ENCODE measurements at regions not wholly inside any gene's neighbourhood (a gene's known extent, or its start where the extent isn't known, plus 50 kb on each side); places are given as distances from the start of the nearest gene placed in this dataset.

DNA sequence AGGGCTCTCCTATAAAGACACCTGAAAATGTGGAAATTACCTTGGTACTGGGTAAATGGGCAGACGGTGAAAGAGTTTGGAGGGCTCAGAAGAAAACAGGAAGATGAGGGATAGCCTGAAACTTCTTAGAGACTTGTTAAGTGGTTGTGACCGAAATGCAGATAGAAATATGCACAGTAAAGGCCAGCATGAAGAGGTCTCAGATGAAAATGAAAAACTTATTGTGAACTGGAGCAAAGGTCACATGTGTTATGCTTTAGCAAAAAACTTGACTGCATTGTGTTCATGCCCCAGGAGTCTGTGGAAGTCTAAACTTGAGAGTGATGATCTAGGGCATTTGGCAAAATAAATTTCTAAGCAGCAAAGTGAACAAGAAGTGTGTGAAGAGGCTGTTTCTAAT, 137.1 kb downstream of the CBLN2 start:
- Histone ChIP-seq H3K4me1 (ENCODE audit: control insufficient read depth, insufficient read depth, low read depth, low read length) (no peaks in the 10 kb centered on the region), H4K8ac (ENCODE audit: low read length) (no peak overlapping the region), H3K9me3 (ENCODE audit: control insufficient read depth, low read length) (peaks cover 20% of the 10 kb centered on the region), H3K4me3 (ENCODE audit: insufficient read depth in 1 of 2, low read depth in 1 of 2, low read length in 2 of 2) (no peak overlapping the region), H2BK120ac (ENCODE audit: low read depth, low read length) (no peak overlapping the region), H3K14ac (ENCODE audit: low read length in 2 of 2) (no peak overlapping the region), H3K79me1 (replicated peaks; ENCODE audit: low read length, poor library complexity, severe bottlenecking) (no peaks in the 10 kb centered on the region), H3K9ac (ENCODE audit: low read length) (no peak overlapping the region), H2AFZ (ENCODE audit: low read depth, low read length) (no peak overlapping the region), H3K36me3 (ENCODE audit: control insufficient read depth in 1 of 2, insufficient read depth in 2 of 2, low read depth in 1 of 2, low read length in 2 of 2) (no peaks in the 10 kb centered on the region), H3K27ac (ENCODE audit: low read length, poor library complexity, severe bottlenecking) (no peak overlapping the region), H2BK5ac (ENCODE audit: low read depth, low read length, poor library complexity, severe bottlenecking) (no peak overlapping the region), H3K27me3 (ENCODE audit: control insufficient read depth in 1 of 2, insufficient read depth in 1 of 2, low read length in 2 of 2) (no peaks in the 10 kb centered on the region), H3K4ac (ENCODE audit: low read depth in 1 of 2, low read length in 2 of 2) (no peak overlapping the region), H3K23ac (ENCODE audit: low read length in 2 of 2) (no peak overlapping the region), H2BK12ac (ENCODE audit: low read length in 2 of 2) (no peak overlapping the region), H4K91ac (ENCODE audit: low read length) (no peak overlapping the region), H3K18ac (ENCODE audit: low read depth in 1 of 2, low read length in 2 of 2) (no peak overlapping the region), H2BK15ac (ENCODE audit: low read depth, poor library complexity, severe bottlenecking) (no peak overlapping the region), H2AK5ac (ENCODE audit: low read length, severe bottlenecking) (no peak overlapping the region), H3K4me2 (ENCODE audit: low read length, poor library complexity, severe bottlenecking) (no peak overlapping the region)
- 68% methylated on average over 2 of the region's 2 CpGs for WGBS
- DNase-seq = no peak

DNA sequence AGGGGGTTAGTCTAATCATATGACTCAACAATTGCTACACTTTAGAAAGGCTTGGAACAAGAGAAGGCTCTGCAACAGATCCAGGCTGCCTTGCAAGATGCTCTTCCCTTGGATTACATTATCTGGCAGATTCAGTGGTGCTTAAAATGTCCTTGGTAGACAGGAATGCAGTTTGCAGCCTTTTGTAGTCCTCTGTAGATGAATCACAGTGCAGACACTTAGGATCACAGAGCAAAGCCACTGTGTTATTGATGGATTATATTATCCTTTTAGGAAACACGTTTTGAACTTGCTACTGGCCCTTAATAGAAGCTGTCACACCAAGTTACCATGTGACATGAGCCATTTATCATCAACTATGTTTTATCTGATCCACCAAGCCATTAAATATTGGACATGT, 152.2 kb downstream of the CBLN2 start:
- Histone ChIP-seq H2AFZ (ENCODE audit: low read depth, low read length) (no peak overlapping the region), H3K27ac (ENCODE audit: low read length, poor library complexity, severe bottlenecking) (no peak overlapping the region), H4K8ac (ENCODE audit: low read length) (no peak overlapping the region), H3K23ac (ENCODE audit: low read length in 2 of 2) (no peak overlapping the region), H3K36me3 (ENCODE audit: control insufficient read depth in 1 of 2, insufficient read depth in 2 of 2, low read depth in 1 of 2, low read length in 2 of 2) (no peaks in the 10 kb centered on the region), H2BK120ac (ENCODE audit: low read depth, low read length) (no peak overlapping the region), H3K4ac (ENCODE audit: low read depth in 1 of 2, low read length in 2 of 2) (no peak overlapping the region), H3K18ac (ENCODE audit: low read depth in 1 of 2, low read length in 2 of 2) (no peak overlapping the region), H3K27me3 (ENCODE audit: control insufficient read depth in 1 of 2, insufficient read depth in 1 of 2, low read length in 2 of 2) (no peaks in the 10 kb centered on the region), H2BK15ac (ENCODE audit: low read depth, poor library complexity, severe bottlenecking) (no peak overlapping the region), H2BK12ac (ENCODE audit: low read length in 2 of 2) (no peak overlapping the region), H2AK5ac (ENCODE audit: low read length, severe bottlenecking) (no peak overlapping the region), H3K14ac (ENCODE audit: low read length in 2 of 2) (no peak overlapping the region), H3K79me1 (replicated peaks; ENCODE audit: low read length, poor library complexity, severe bottlenecking) (no peaks in the 10 kb centered on the region), H3K9me3 (ENCODE audit: control insufficient read depth, low read length) (peaks cover 25% of the 10 kb centered on the region), H3K4me1 (ENCODE audit: control insufficient read depth, insufficient read depth, low read depth, low read length) (no peaks in the 10 kb centered on the region), H3K4me2 (ENCODE audit: low read length, poor library complexity, severe bottlenecking) (no peak overlapping the region), H3K4me3 (ENCODE audit: insufficient read depth in 1 of 2, low read depth in 1 of 2, low read length in 2 of 2) (no peak overlapping the region), H3K9ac (ENCODE audit: low read length) (no peak overlapping the region), H4K91ac (ENCODE audit: low read length) (no peak overlapping the region), H2BK5ac (ENCODE audit: low read depth, low read length, poor library complexity, severe bottlenecking) (no peak overlapping the region)
- no peak for DNase-seq
- WGBS = 0% methylated on average over 1 of the region's 1 CpG

DNA sequence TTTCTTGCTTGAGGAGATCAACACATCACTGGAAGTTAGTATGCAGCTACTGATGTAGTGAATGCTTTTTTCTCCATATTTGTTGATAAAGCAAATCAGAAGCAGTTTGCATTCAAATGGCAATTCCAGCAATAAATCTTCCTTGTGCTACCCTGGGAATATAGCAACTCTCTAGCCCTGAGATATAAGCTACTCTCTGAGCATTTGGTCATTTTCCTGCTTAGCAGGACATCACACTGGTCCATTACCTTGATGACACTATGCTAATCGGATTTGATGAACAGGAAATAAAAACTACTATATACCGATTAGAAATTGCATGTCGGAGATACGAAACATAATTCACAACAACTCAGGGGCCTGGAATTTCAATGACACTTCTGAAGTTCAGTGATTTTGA, 152.7 kb downstream of the CBLN2 start:
- Histone ChIP-seq H4K8ac (ENCODE audit: low read length) (no peak overlapping the region), H4K91ac (ENCODE audit: low read length) (no peak overlapping the region), H3K4me2 (ENCODE audit: low read length, poor library complexity, severe bottlenecking) (no peak overlapping the region), H2AFZ (ENCODE audit: low read depth, low read length) (no peak overlapping the region), H3K4me1 (ENCODE audit: control insufficient read depth, insufficient read depth, low read depth, low read length) (no peaks in the 10 kb centered on the region), H3K27me3 (ENCODE audit: control insufficient read depth in 1 of 2, insufficient read depth in 1 of 2, low read length in 2 of 2) (no peaks in the 10 kb centered on the region), H3K9me3 (ENCODE audit: control insufficient read depth, low read length) (peaks cover 25% of the 10 kb centered on the region), H2AK5ac (ENCODE audit: low read length, severe bottlenecking) (no peak overlapping the region), H3K27ac (ENCODE audit: low read length, poor library complexity, severe bottlenecking) (no peak overlapping the region), H3K9ac (ENCODE audit: low read length) (no peak overlapping the region), H2BK120ac (ENCODE audit: low read depth, low read length) (no peak overlapping the region), H3K36me3 (ENCODE audit: control insufficient read depth in 1 of 2, insufficient read depth in 2 of 2, low read depth in 1 of 2, low read length in 2 of 2) (no peaks in the 10 kb centered on the region), H2BK15ac (ENCODE audit: low read depth, poor library complexity, severe bottlenecking) (no peak overlapping the region), H3K4ac (ENCODE audit: low read depth in 1 of 2, low read length in 2 of 2) (no peak overlapping the region), H3K79me1 (replicated peaks; ENCODE audit: low read length, poor library complexity, severe bottlenecking) (no peaks in the 10 kb centered on the region), H3K18ac (ENCODE audit: low read depth in 1 of 2, low read length in 2 of 2) (no peak overlapping the region), H2BK5ac (ENCODE audit: low read depth, low read length, poor library complexity, severe bottlenecking) (no peak overlapping the region), H3K23ac (ENCODE audit: low read length in 2 of 2) (no peak overlapping the region), H3K4me3 (ENCODE audit: insufficient read depth in 1 of 2, low read depth in 1 of 2, low read length in 2 of 2) (no peak overlapping the region), H3K14ac (ENCODE audit: low read length in 2 of 2) (no peak overlapping the region), H2BK12ac (ENCODE audit: low read length in 2 of 2) (no peak overlapping the region)
- WGBS = 100% methylated on average over 2 of the region's 4 CpGs
- no peak for DNase-seq

DNA sequence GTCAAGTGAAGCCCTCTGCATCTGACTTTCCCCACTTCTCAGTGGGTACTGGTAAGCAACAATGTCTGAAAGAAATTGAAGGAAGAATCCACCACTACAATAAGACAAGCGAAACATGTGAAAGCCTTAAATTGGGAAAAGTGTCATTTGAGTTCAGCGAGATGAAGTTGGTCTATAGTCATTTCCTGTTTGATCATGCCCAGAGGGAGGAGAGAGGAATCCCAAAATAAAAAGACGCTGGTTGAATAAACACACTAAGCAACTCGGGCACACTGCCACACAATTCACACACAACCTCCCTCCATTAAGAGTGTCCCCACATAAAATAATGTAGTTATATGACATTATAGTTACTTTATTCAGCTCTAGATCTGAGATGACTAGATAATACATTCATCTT, 166.1 kb downstream of the CBLN2 start:
- H3K4me1 ChIP-seq (ENCODE audit: control insufficient read depth, insufficient read depth, low read depth, low read length) = no peaks in the 10 kb centered on the region
- no peak overlapping the region for H2AFZ ChIP-seq (ENCODE audit: low read depth, low read length)
- no peak overlapping the region for H4K91ac ChIP-seq (ENCODE audit: low read length)
- no peak overlapping the region for H4K8ac ChIP-seq (ENCODE audit: low read length)
- H3K9me3 ChIP-seq (ENCODE audit: control insufficient read depth, low read length) = peaks cover 5% of the 10 kb centered on the region
- H2BK5ac ChIP-seq (ENCODE audit: low read depth, low read length, poor library complexity, severe bottlenecking) = no peak overlapping the region
- no peak overlapping the region for H3K4me3 ChIP-seq (ENCODE audit: insufficient read depth in 1 of 2, low read depth in 1 of 2, low read length in 2 of 2)
- no peaks in the 10 kb centered on the region for H3K27me3 ChIP-seq (ENCODE audit: control insufficient read depth in 1 of 2, insufficient read depth in 1 of 2, low read length in 2 of 2)
- no peak overlapping the region for H3K4me2 ChIP-seq (ENCODE audit: low read length, poor library complexity, severe bottlenecking)
- no peak overlapping the region for H3K9ac ChIP-seq (ENCODE audit: low read length)
- H3K18ac ChIP-seq (ENCODE audit: low read depth in 1 of 2, low read length in 2 of 2) = no peak overlapping the region
- H3K79me1 ChIP-seq (replicated peaks; ENCODE audit: low read length, poor library complexity, severe bottlenecking) = no peaks in the 10 kb centered on the region
- no peak for DNase-seq
- H3K23ac ChIP-seq (ENCODE audit: low read length in 2 of 2) = no peak overlapping the region
- no peak overlapping the region for H2BK12ac ChIP-seq (ENCODE audit: low read length in 2 of 2)
- H2BK120ac ChIP-seq (ENCODE audit: low read depth, low read length) = no peak overlapping the region
- WGBS = no CpG with 5 or more reads among the region's 4 CpGs
- H3K27ac ChIP-seq (ENCODE audit: low read length, poor library complexity, severe bottlenecking) = no peak overlapping the region
- H2BK15ac ChIP-seq (ENCODE audit: low read depth, poor library complexity, severe bottlenecking) = no peak overlapping the region
- no peak overlapping the region for H3K4ac ChIP-seq (ENCODE audit: low read depth in 1 of 2, low read length in 2 of 2)
- no peak overlapping the region for H2AK5ac ChIP-seq (ENCODE audit: low read length, severe bottlenecking)
- no peaks in the 10 kb centered on the region for H3K36me3 ChIP-seq (ENCODE audit: control insufficient read depth in 1 of 2, insufficient read depth in 2 of 2, low read depth in 1 of 2, low read length in 2 of 2)
- no peak overlapping the region for H3K14ac ChIP-seq (ENCODE audit: low read length in 2 of 2)

All from mesenchymal stem cell (in vitro differentiated cells and primary cell).